22Rv1 (cell line): ENCODE measurements at regions not wholly inside any gene's neighbourhood (a gene's known extent, or its start where the extent isn't known, plus 50 kb on each side); places are given as distances from the start of the nearest gene placed in this dataset.

Experiments
- ZFX ChIP-seq: fragments of 450-650 bp; IDR thresholded peaks from 2 replicates; pipeline ENCODE4 v1.6.1; 2017; ENCODE audit warnings: antibody characterized with exemption, borderline replicate concordance
- TF ChIP-seq, protein P1 (sequence below): fragments of 450-650 bp; IDR thresholded peaks from 2 replicates; pipeline ENCODE4 v1.5.1; 2017; ENCODE audit warnings: mild to moderate bottlenecking

GRCh38 chr3:162139841-162140240 lies 643.2 kb downstream of the OTOL1 start:
- TF ChIP-seq, protein P1, sequence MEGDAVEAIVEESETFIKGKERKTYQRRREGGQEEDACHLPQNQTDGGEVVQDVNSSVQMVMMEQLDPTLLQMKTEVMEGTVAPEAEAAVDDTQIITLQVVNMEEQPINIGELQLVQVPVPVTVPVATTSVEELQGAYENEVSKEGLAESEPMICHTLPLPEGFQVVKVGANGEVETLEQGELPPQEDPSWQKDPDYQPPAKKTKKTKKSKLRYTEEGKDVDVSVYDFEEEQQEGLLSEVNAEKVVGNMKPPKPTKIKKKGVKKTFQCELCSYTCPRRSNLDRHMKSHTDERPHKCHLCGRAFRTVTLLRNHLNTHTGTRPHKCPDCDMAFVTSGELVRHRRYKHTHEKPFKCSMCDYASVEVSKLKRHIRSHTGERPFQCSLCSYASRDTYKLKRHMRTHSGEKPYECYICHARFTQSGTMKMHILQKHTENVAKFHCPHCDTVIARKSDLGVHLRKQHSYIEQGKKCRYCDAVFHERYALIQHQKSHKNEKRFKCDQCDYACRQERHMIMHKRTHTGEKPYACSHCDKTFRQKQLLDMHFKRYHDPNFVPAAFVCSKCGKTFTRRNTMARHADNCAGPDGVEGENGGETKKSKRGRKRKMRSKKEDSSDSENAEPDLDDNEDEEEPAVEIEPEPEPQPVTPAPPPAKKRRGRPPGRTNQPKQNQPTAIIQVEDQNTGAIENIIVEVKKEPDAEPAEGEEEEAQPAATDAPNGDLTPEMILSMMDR: no peak
- TF ChIP-seq ZFX: no peak
